ENCODE measurements at regions not wholly inside any gene's neighbourhood (a gene's known extent, or its start where the extent isn't known, plus 50 kb on each side); places are given as distances from the start of the nearest gene placed in this dataset.

- no peak for TF ChIP-seq CTCF (conservative IDR thresholded peaks at IDR 0.05; ENCODE audit: low read depth, low read length)
- TF ChIP-seq EZH2 (IDR thresholded peaks at IDR 0.05; ENCODE audit: borderline replicate concordance, low read depth, low read length, poor library complexity, severe bottlenecking), result no peak
Measured at GRCh38 chr3:115218859-115219258, 71.8 kb upstream of the ZBTB20 start.

All from A673 (cell line).